SU-DHL-6 (cell line): ENCODE measurements at regions not wholly inside any gene's neighbourhood (a gene's known extent, or its start where the extent isn't known, plus 50 kb on each side); places are given as distances from the start of the nearest gene placed in this dataset.
A peak's percentile ranks its signal among the peaks of the same experiment; 100 is the strongest.

Source experiments
- CTCF ChIP-seq: fragments of 200-600 bp; sonication (generic); IDR thresholded peaks from one replicate; pipeline ENCODE4 v1.5.1; 2017; ENCODE audit warnings: antibody characterized with exemption, mild to moderate bottlenecking, low read length, moderate library complexity; ENCODE audit not compliant: insufficient read depth, poor library complexity, severe bottlenecking
- EZH2phosphoT487 ChIP-seq: fragments of 200-600 bp; sonication (generic), shearing (Covaris generic); conservative IDR thresholded peaks from 2 replicates; pipeline ENCODE4 v1.6.1; 2018; ENCODE audit warnings: mild to moderate bottlenecking, antibody characterized with exemption, low read length, moderate library complexity, mixed read lengths

- peak; percentile 24 for TF ChIP-seq CTCF
- no peak for TF ChIP-seq EZH2phosphoT487
Observed at GRCh38 chr18:7177116-7177744, 53.7 kb upstream of the LRRC30 start.
